Uterus (tissue), 3 donors: ENCODE measurements at regions not wholly inside any gene's neighbourhood (a gene's known extent, or its start where the extent isn't known, plus 50 kb on each side); places are given as distances from the start of the nearest gene placed in this dataset.

Source experiments
- DNase-seq, 2 donors: peaks; one replicate each; pipeline ENCODE4 v3.0.0-alpha.2; 2019 to 2020
- H3K27ac ChIP-seq, 2 donors: fragments of 200-600 bp; sonication (generic); 1 replicate in 1 of 2; 2 replicates in 1 of 2; pipeline ENCODE4 v1.5.1; 2016 to 2018
- H3K27me3 ChIP-seq, 2 donors: fragments of 200-600 bp; sonication (generic); one replicate each; pipeline ENCODE4 v1.5.1; 2018 to 2019; ENCODE audit warnings: control low read depth in 1 of 2
- H3K36me3 ChIP-seq, 2 donors: fragments of 200-600 bp; sonication (generic); one replicate each; pipeline ENCODE4 v1.5.1; 2019; ENCODE audit warnings: control low read depth in 1 of 2
- H3K4me1 ChIP-seq, 2 donors: fragments of 200-600 bp; sonication (generic); one replicate each; pipeline ENCODE4 v1.5.1; 2018 to 2019; ENCODE audit warnings: control low read depth in 1 of 2
- H3K4me3 ChIP-seq, 2 donors: fragments of 200-600 bp; sonication (generic); 1 replicate in 1 of 2; 2 replicates in 1 of 2; pipeline ENCODE4 v1.5.1; 2018 to 2019; ENCODE audit warnings: mild to moderate bottlenecking in 1 of 2
- H3K9me3 ChIP-seq, 2 donors: fragments of 200-600 bp; sonication (generic); one replicate each; pipeline ENCODE4 v1.5.1; 2019; ENCODE audit warnings: control low read depth in 1 of 2
- CTCF ChIP-seq, 4 experiments: fragments of 200-600 bp in 2 of 4; fragments of 450-650 bp in 2 of 4; sonication (generic) in 2 of 4; IDR thresholded peaks; one replicate each; pipeline ENCODE4 v1.5.1; 2016 to 2019; ENCODE audit warnings: antibody characterized with exemption in 4 of 4, mild to moderate bottlenecking in 2 of 4, moderate library complexity in 1 of 4
- POLR2A ChIP-seq, 2 donors: fragments of 450-650 bp; IDR thresholded peaks; one replicate each; pipeline ENCODE4 v1.6.1; 2016; ENCODE audit warnings: antibody characterized with exemption in 2 of 2, mild to moderate bottlenecking in 1 of 2, moderate library complexity in 1 of 2
- intact Hi-C: fragments of 100-400 bp; cut with DNase I; formaldehyde crosslinking; loops from one replicate; pipeline ENCODE4 v1.15.1; 2023; ENCODE audit warnings: low total_unique reads
- donor health status: DM: yes; HTN: yes; CAD: no.

DNA sequence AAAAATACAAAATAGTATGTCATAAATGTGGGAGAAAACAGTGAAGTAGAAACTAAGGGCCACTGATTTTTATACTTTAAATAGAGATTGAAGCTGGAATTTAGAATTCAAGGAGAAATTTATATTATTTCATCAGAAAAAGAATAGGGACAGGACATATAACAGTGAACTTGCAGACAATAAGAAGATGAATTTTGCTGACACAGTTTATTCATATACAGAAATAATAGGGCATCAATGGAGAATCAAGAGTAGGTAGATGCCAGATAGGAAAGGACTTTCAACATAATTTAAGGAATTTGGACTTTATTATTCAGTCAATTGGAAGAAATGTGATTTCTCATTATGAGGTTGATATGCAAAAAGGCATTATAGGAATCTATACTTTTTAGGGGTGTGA is 118.9 kb upstream of the HNMT start:
- no peaks in the 10 kb centered on the region for H3K36me3 ChIP-seq
- H3K27me3 ChIP-seq = no peaks in the 10 kb centered on the region
- DNase-seq = no peak
- no peak overlapping the region for H3K4me3 ChIP-seq
- H3K27ac ChIP-seq = no peak overlapping the region
- TF ChIP-seq CTCF (IDR thresholded peaks at IDR 0.05) = no peak
- TF ChIP-seq POLR2A (IDR thresholded peaks at IDR 0.05) = no peak
- H3K9me3 ChIP-seq = no peaks in the 10 kb centered on the region
- intact Hi-C loops = no loop called here
- no peaks in the 10 kb centered on the region for H3K4me1 ChIP-seq

- H3K36me3 ChIP-seq = no peaks in the 10 kb centered on the region
- H3K4me3 ChIP-seq = no peak overlapping the region
- H3K27me3 ChIP-seq = no peaks in the 10 kb centered on the region
- DNase-seq = no peak
- TF ChIP-seq CTCF (IDR thresholded peaks at IDR 0.05) (no peak), POLR2A (IDR thresholded peaks at IDR 0.05) (no peak)
- H3K9me3 ChIP-seq = no peaks in the 10 kb centered on the region
- H3K27ac ChIP-seq = no peak overlapping the region
- no peaks in the 10 kb centered on the region for H3K4me1 ChIP-seq
- intact Hi-C loops = no loop called here
Observed at GRCh38 chr2:137846993-137847392, 117.3 kb upstream of the HNMT start.

DNA sequence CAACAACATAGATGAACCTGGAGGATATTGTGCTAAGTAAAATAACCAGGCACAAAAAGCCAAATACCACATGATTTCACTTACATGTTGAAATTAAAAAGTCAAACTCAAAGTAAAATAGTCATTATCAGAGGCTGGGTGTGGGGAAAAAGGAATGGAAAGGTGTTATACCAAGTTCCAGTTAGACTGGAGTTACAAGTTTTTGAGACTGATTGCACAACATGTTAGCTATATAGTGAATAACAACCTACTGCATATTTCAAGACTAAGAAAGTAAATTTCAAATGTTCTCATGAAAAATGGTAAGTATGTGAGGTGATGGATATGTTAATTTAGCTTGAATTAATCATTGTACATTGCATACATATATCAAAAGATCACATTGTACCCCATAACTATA is 116.8 kb upstream of the HNMT start:
- Histone ChIP-seq H3K36me3 (no peaks in the 10 kb centered on the region), H3K4me1 (no peaks in the 10 kb centered on the region), H3K27me3 (no peaks in the 10 kb centered on the region), H3K4me3 (no peak overlapping the region), H3K9me3 (no peaks in the 10 kb centered on the region), H3K27ac (no peak overlapping the region)
- DNase-seq = no peak
- TF ChIP-seq POLR2A (IDR thresholded peaks at IDR 0.05) (no peak), CTCF (IDR thresholded peaks at IDR 0.05) (no peak)
- intact Hi-C loops = no loop called here

DNA sequence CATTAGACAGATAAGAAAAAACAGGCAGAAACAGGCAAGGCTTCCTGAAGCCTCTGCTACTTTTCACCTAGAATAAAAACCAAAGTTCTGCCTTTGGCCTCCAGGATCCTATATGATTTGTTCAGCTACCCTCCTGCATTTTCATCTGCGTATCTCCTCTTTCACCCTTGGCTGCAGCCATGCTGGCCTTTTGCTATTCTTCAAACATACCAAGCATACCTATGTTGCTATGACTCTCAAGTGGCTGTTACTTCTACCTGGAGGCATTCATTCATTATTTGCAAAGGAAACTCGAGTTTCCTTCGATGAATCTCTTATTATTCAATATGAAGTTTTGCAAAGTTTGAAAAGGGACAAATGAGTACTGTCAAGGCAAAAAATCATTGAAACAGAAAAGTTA is 106.4 kb upstream of the HNMT start:
- Histone ChIP-seq H3K36me3 (no peaks in the 10 kb centered on the region), H3K4me1 (no peaks in the 10 kb centered on the region), H3K27me3 (no peaks in the 10 kb centered on the region), H3K9me3 (no peaks in the 10 kb centered on the region), H3K4me3 (no peak overlapping the region), H3K27ac (no peak overlapping the region)
- no peak for TF ChIP-seq CTCF (IDR thresholded peaks at IDR 0.05)
- TF ChIP-seq POLR2A (IDR thresholded peaks at IDR 0.05) = no peak
- no peak for DNase-seq
- intact Hi-C loops = no loop called here

DNA sequence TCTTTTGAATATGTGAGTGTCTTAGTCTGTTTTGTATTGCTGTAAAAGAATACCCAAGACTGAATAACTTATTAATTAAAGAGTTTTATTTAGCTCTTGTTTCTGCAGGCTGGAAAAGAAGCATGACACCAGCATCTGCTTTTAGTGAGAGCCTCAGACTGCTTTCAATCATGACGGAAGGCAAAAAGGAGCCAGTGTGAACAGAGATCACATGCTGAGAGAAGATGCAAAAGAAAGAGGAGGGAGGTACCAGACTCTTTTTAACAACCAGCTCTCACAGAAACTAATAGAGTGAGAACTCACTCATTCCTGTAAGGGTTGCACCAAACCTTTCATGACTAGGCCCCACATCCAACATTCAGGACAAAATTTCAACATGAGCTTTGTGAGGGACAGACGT is 101.6 kb upstream of the HNMT start:
- TF ChIP-seq CTCF (IDR thresholded peaks at IDR 0.05) (no peak), POLR2A (IDR thresholded peaks at IDR 0.05) (no peak)
- H3K27me3 ChIP-seq = no peaks in the 10 kb centered on the region
- no peaks in the 10 kb centered on the region for H3K9me3 ChIP-seq
- H3K4me1 ChIP-seq = no peaks in the 10 kb centered on the region
- no peaks in the 10 kb centered on the region for H3K36me3 ChIP-seq
- no peak for DNase-seq
- H3K27ac ChIP-seq = no peak overlapping the region
- intact Hi-C loops = no loop called here
- no peak overlapping the region for H3K4me3 ChIP-seq
